Adrenal gland (tissue), 9 donors: ENCODE measurements at regions not wholly inside any gene's neighbourhood (a gene's known extent, or its start where the extent isn't known, plus 50 kb on each side); places are given as distances from the start of the nearest gene placed in this dataset.

ENCODE experiments used
- DNase-seq, 7 donors: peaks; one replicate each; pipeline ENCODE4 v3.0.0-alpha.2; 2019 to 2020
- H3K27ac ChIP-seq, 5 donors: fragments of 200-600 bp; sonication (generic) in 4 of 5; 1 replicate in 3 of 5; 2 replicates in 2 of 5; pipeline versions ENCODE4 v1.5.1 to v1.8.0; 2016 to 2020; ENCODE audit warnings: mild to moderate bottlenecking in 1 of 5
- H3K27me3 ChIP-seq: fragments of 200-600 bp; 2 replicates; pipeline ENCODE4 v1.8.0; 2021
- H3K36me3 ChIP-seq, 2 donors: fragments of 200-600 bp; replicated peaks in 1 of 2; 1 replicate in 1 of 2; 2 replicates in 1 of 2; pipeline versions ENCODE4 v1.5.1 to v1.8.0; 2018 to 2022
- H3K4me1 ChIP-seq, 2 donors: fragments of 200-600 bp; replicated peaks in 1 of 2; 1 replicate in 1 of 2; 2 replicates in 1 of 2; pipeline versions ENCODE4 v1.5.1 to v1.8.0; 2018 to 2021
- H3K4me3 ChIP-seq, 4 donors: fragments of 200-600 bp; sonication (generic) in 3 of 4; one replicate each; pipeline ENCODE4 v1.5.1; 2016 to 2018
- H3K9me3 ChIP-seq, 3 donors: fragments of 200-600 bp; sonication (generic) in 1 of 3; replicated peaks in 1 of 3; 1 replicate in 2 of 3; 2 replicates in 1 of 3; pipeline versions ENCODE4 v1.5.1 to v1.8.0; 2016 to 2021
- CTCF ChIP-seq, 6 experiments: fragments of 450-650 bp in 4 of 6; fragments of 200-600 bp in 2 of 6; sonication (generic) in 1 of 6; IDR thresholded peaks; 1 replicate in 5 of 6; 2 replicates in 1 of 6; pipeline versions ENCODE4 v1.5.1 to v1.8.0; 2016 to 2021; ENCODE audit warnings: antibody characterized with exemption in 6 of 6, mild to moderate bottlenecking in 2 of 6, moderate library complexity in 1 of 6
- POLR2A ChIP-seq, 2 donors: fragments of 450-650 bp; IDR thresholded peaks; one replicate each; pipeline ENCODE4 v1.6.1; 2017; ENCODE audit warnings: antibody characterized with exemption in 2 of 2, mild to moderate bottlenecking in 2 of 2, moderate library complexity in 1 of 2
- WGBS, 4 donors: extraction: QIAGEN DNeasy Blood & Tissue Kit in 2 of 4; methylation state at CpG; one replicate each; pipeline versions ENCODE4 v1.1.5 to v1.1.7; 2013 to 2017; 5-methylcytosine and 5-hydroxymethylcytosine counted together
- intact Hi-C, 2 donors: fragments of 100-400 bp; cut with DNase I; formaldehyde crosslinking; loops; one replicate each; pipeline versions ENCODE4 v1.14.1 to v1.15.0; 2022 to 2023
- donor health status: healthy with polysubstance abuse.
- donor health status: Bipolar disorder and iron deficiency.
- donor health status: DM: yes; HTN: yes; CAD: no.
- donor health status: DM: no; HTN: no; CAD: no.
- donor health status: DM: no; HTN: no; CAD: no.

GRCh38 chr5:90193185-90193822, 216.3 kb downstream of the CETN3 start:
- no peaks in the 10 kb centered on the region for H3K4me1 ChIP-seq
- intact Hi-C loops: no loop called here
- TF ChIP-seq CTCF (IDR thresholded peaks at IDR 0.05) (no peak), POLR2A (IDR thresholded peaks at IDR 0.05) (no peak)
- WGBS, 4 donors: 86 to 94% (median 92%) methylated on average over 1 to 2 of the region's 2 CpGs
- no peaks in the 10 kb centered on the region for H3K27me3 ChIP-seq
- no peaks in the 10 kb centered on the region for H3K36me3 ChIP-seq
- H3K27ac ChIP-seq: no peak overlapping the region
- no peak for DNase-seq
- H3K9me3 ChIP-seq: no peaks in the 10 kb centered on the region
- H3K4me3 ChIP-seq: no peak overlapping the region

- no peaks in the 10 kb centered on the region for H3K9me3 ChIP-seq
- DNase-seq: no peak
- H3K36me3 ChIP-seq: no peaks in the 10 kb centered on the region
- H3K27ac ChIP-seq: no peak overlapping the region
- no peaks in the 10 kb centered on the region for H3K27me3 ChIP-seq
- H3K4me1 ChIP-seq: no peaks in the 10 kb centered on the region
- no peak overlapping the region for H3K4me3 ChIP-seq
- WGBS, 4 donors: 59 to 69% (median 61%) methylated on average over 2 of the region's 2 CpGs
- TF ChIP-seq POLR2A (IDR thresholded peaks at IDR 0.05): no peak
- intact Hi-C loops: no loop called here
Measured at GRCh38 chr5:90191352-90192045, 218.1 kb downstream of the CETN3 start.

GRCh38 chr5:90185897-90186468, 223.6 kb downstream of the CETN3 start:
- H3K27ac ChIP-seq: no peak overlapping the region
- no peak overlapping the region for H3K4me3 ChIP-seq
- TF ChIP-seq POLR2A (IDR thresholded peaks at IDR 0.05): no peak
- TF ChIP-seq CTCF (IDR thresholded peaks at IDR 0.05): no peak
- no peaks in the 10 kb centered on the region for H3K4me1 ChIP-seq
- intact Hi-C loops: no loop called here
- no peak for DNase-seq
- no peaks in the 10 kb centered on the region for H3K36me3 ChIP-seq
- H3K9me3 ChIP-seq: no peaks in the 10 kb centered on the region
- no peaks in the 10 kb centered on the region for H3K27me3 ChIP-seq
- 84 to 94% (median 86%) methylated on average over 2 of the region's 2 CpGs for WGBS, 4 donors

- no peak overlapping the region for H3K4me3 ChIP-seq
- intact Hi-C loops: no loop called here
- no peak overlapping the region for H3K27ac ChIP-seq
- no peaks in the 10 kb centered on the region for H3K9me3 ChIP-seq
- no peaks in the 10 kb centered on the region for H3K36me3 ChIP-seq
- TF ChIP-seq POLR2A (IDR thresholded peaks at IDR 0.05) (no peak), CTCF (IDR thresholded peaks at IDR 0.05) (no peak)
- DNase-seq: no peak
- no peaks in the 10 kb centered on the region for H3K4me1 ChIP-seq
- H3K27me3 ChIP-seq: no peaks in the 10 kb centered on the region
- 48 to 58% (median 54%) methylated on average over 5 of the region's 5 CpGs for WGBS, 4 donors
Measured at GRCh38 chr5:90184764-90185163, 224.8 kb downstream of the CETN3 start.
